Liver (tissue), 8 donors: ENCODE measurements at regions not wholly inside any gene's neighbourhood (a gene's known extent, or its start where the extent isn't known, plus 50 kb on each side); places are given as distances from the start of the nearest gene placed in this dataset.

Experiments used
- DNase-seq: peaks from one replicate; pipeline ENCODE4 v3.0.0-alpha.2; 2017; ENCODE audit warnings: low spot score
- H3K27ac ChIP-seq, 2 donors: one replicate each; pipeline ENCODE4 v1.7.0; 2013; ENCODE audit warnings: inconsistent platforms in 2 of 2, low read length in 2 of 2, control low read depth in 1 of 2, low read depth in 1 of 2, mild to moderate bottlenecking in 1 of 2
- H3K27me3 ChIP-seq, 4 donors: one replicate each; pipeline versions ENCODE4 v1.6.1 to v1.7.0; 2013; ENCODE audit warnings: low read length in 3 of 4, inconsistent platforms in 1 of 4, mild to moderate bottlenecking in 1 of 4, moderate library complexity in 1 of 4; ENCODE audit not compliant: control insufficient read depth in 4 of 4, insufficient read depth in 4 of 4
- H3K36me3 ChIP-seq, 4 donors: one replicate each; pipeline versions ENCODE4 v1.6.1 to v1.7.0; 2013; ENCODE audit warnings: low read length in 3 of 4, mild to moderate bottlenecking in 3 of 4, low read depth in 1 of 4, moderate library complexity in 1 of 4; ENCODE audit not compliant: control insufficient read depth in 4 of 4, insufficient read depth in 3 of 4
- H3K4me1 ChIP-seq, 4 donors: one replicate each; pipeline versions ENCODE4 v1.6.1 to v1.7.0; 2013; ENCODE audit warnings: low read length in 3 of 4, mild to moderate bottlenecking in 3 of 4, moderate library complexity in 1 of 4; ENCODE audit not compliant: control insufficient read depth in 4 of 4, insufficient read depth in 4 of 4
- H3K4me3 ChIP-seq, 3 donors: one replicate each; pipeline versions ENCODE4 v1.6.1 to v1.7.0; 2013; ENCODE audit warnings: low read length in 3 of 3, control low read depth in 1 of 3, low read depth in 1 of 3, mild to moderate bottlenecking in 1 of 3
- H3K9ac ChIP-seq, 2 donors: one replicate each; pipeline ENCODE4 v1.7.0; 2013; ENCODE audit warnings: low read length in 2 of 2, mild to moderate bottlenecking in 2 of 2, moderate library complexity in 2 of 2, control low read depth in 1 of 2, low read depth in 1 of 2
- H3K9me3 ChIP-seq, 4 donors: one replicate each; pipeline versions ENCODE4 v1.6.1 to v1.7.0; 2013; ENCODE audit warnings: low read length in 3 of 4; ENCODE audit not compliant: control insufficient read depth in 4 of 4
- EGR1 ChIP-seq, 2 donors: IDR thresholded peaks; 2 replicates each; pipeline ENCODE4 v1.6.1; 2016 to 2018; ENCODE audit warnings: antibody characterized with exemption in 2 of 2, low read depth in 2 of 2
- FOXA1 ChIP-seq: IDR thresholded peaks from 2 replicates; pipeline ENCODE4 v1.6.1; 2016; ENCODE audit warnings: antibody characterized with exemption
- FOXA2 ChIP-seq: IDR thresholded peaks from 2 replicates; pipeline ENCODE4 v1.6.1; 2016; ENCODE audit warnings: antibody characterized with exemption
- GABPA ChIP-seq, 2 donors: IDR thresholded peaks in 1 of 2; conservative IDR thresholded peaks in 1 of 2; 2 replicates each; pipeline ENCODE4 v1.6.1; 2016; ENCODE audit warnings: antibody characterized with exemption in 2 of 2, mild to moderate bottlenecking in 1 of 2, moderate library complexity in 1 of 2
- HNF4A ChIP-seq, 2 donors: conservative IDR thresholded peaks; 2 replicates each; pipeline ENCODE4 v1.6.1; 2016; ENCODE audit warnings: antibody characterized with exemption in 2 of 2, mild to moderate bottlenecking in 2 of 2
- HNF4G ChIP-seq: IDR thresholded peaks from 2 replicates; pipeline ENCODE4 v1.6.1; 2016; ENCODE audit warnings: antibody characterized with exemption
- JUND ChIP-seq, 2 donors: IDR thresholded peaks; 2 replicates each; pipeline ENCODE4 v1.6.1; 2016; ENCODE audit warnings: antibody characterized with exemption in 2 of 2
- NR2F2 ChIP-seq: IDR thresholded peaks from 2 replicates; pipeline ENCODE4 v1.6.1; 2016; ENCODE audit warnings: antibody characterized with exemption
- RAD21 ChIP-seq, 2 donors: IDR thresholded peaks; 2 replicates each; pipeline ENCODE4 v1.6.1; 2016; ENCODE audit warnings: antibody characterized with exemption in 2 of 2, mild to moderate bottlenecking in 2 of 2
- RXRA ChIP-seq, 2 donors: IDR thresholded peaks; 2 replicates each; pipeline ENCODE4 v1.6.1; 2017 to 2018; ENCODE audit warnings: antibody characterized with exemption in 2 of 2, mild to moderate bottlenecking in 1 of 2
- SP1 ChIP-seq: IDR thresholded peaks from 2 replicates; pipeline ENCODE4 v1.6.1; 2018; ENCODE audit warnings: antibody characterized with exemption, mild to moderate bottlenecking
- TAF1 ChIP-seq: conservative IDR thresholded peaks from 2 replicates; pipeline ENCODE4 v1.6.1; 2016; ENCODE audit warnings: antibody characterized with exemption, mild to moderate bottlenecking
- YY1 ChIP-seq: IDR thresholded peaks from 2 replicates; pipeline ENCODE4 v1.6.1; 2016; ENCODE audit warnings: antibody characterized with exemption, mild to moderate bottlenecking
- WGBS: extraction: QIAGEN DNeasy Blood & Tissue Kit; methylation state at CpG from one replicate; pipeline ENCODE4 v1.1.7; 2013; 5-methylcytosine and 5-hydroxymethylcytosine counted together
- TF ChIP-seq, protein P1 (sequence below): IDR thresholded peaks from 2 replicates; pipeline ENCODE4 v1.6.1; 2016; ENCODE audit warnings: antibody characterized with exemption
- TF ChIP-seq, protein P2 (sequence below): IDR thresholded peaks from 2 replicates; pipeline ENCODE4 v1.6.1; 2016; ENCODE audit warnings: antibody characterized with exemption
- TF ChIP-seq, protein P3 (sequence below): IDR thresholded peaks from 2 replicates; pipeline ENCODE4 v1.6.1; 2016; ENCODE audit warnings: antibody characterized with exemption, mild to moderate bottlenecking
- TF ChIP-seq, protein P4 (sequence below): IDR thresholded peaks from 2 replicates; pipeline ENCODE4 v1.6.1; 2016; ENCODE audit warnings: antibody characterized with exemption
- TF ChIP-seq, protein P5 (sequence below): fragments of 150-350 bp; IDR thresholded peaks from 2 replicates; pipeline ENCODE4 v1.5.1; 2017; ENCODE audit warnings: improper control_type of control experiment, low read depth, low read length; ENCODE audit not compliant: missing input control
- donor health status: healthy.
- donor health status: healthy.
- donor health status: healthy.
- donor health status: healthy.
- donor health status: healthy.

DNA sequence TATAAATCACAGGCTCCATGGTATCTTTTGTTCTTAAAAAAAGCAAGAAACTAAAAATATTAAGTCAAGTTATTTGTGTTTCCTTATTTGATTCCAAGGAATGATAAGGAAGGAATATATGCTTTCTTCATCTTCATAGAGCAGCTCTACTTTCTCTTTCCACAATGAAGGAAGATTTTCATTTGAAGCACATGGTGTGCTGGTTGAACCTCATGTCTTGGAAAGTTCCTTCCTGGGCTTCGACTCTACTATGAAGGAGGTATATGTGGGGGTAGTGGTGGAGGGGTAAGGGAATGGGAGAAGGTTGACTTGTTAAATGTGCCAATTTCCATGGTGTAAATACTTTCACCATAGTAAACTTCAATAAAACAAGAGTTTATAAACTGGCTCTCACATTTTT, 698.0 kb downstream of the CETN3 start:
- H3K9ac ChIP-seq = no peak overlapping the region
- no peak for DNase-seq
- H3K9me3 ChIP-seq = no peaks in the 10 kb centered on the region
- 89% methylated on average over 1 of the region's 1 CpG for WGBS
- H3K4me1 ChIP-seq = no peaks in the 10 kb centered on the region
- peaks cover 0 to 3% (median 0%) of the 10 kb centered on the region in 4 donors for H3K27me3 ChIP-seq
- H3K27ac ChIP-seq = no peak overlapping the region
- no peaks in the 10 kb centered on the region for H3K36me3 ChIP-seq
- TF ChIP-seq RAD21 (IDR thresholded peaks at IDR 0.05) (no peak), GABPA (IDR thresholded peaks at IDR 0.05 in 1 of 2, conservative IDR thresholded peaks at IDR 0.05 in 1 of 2) (no peak), TAF1 (no peak), YY1 (no peak), HNF4G (no peak), EGR1 (IDR thresholded peaks at IDR 0.05; ENCODE audit: low read depth in 2 of 2) (no peak), NR2F2 (no peak), JUND (IDR thresholded peaks at IDR 0.05) (no peak)
- TF ChIP-seq, protein P1, sequence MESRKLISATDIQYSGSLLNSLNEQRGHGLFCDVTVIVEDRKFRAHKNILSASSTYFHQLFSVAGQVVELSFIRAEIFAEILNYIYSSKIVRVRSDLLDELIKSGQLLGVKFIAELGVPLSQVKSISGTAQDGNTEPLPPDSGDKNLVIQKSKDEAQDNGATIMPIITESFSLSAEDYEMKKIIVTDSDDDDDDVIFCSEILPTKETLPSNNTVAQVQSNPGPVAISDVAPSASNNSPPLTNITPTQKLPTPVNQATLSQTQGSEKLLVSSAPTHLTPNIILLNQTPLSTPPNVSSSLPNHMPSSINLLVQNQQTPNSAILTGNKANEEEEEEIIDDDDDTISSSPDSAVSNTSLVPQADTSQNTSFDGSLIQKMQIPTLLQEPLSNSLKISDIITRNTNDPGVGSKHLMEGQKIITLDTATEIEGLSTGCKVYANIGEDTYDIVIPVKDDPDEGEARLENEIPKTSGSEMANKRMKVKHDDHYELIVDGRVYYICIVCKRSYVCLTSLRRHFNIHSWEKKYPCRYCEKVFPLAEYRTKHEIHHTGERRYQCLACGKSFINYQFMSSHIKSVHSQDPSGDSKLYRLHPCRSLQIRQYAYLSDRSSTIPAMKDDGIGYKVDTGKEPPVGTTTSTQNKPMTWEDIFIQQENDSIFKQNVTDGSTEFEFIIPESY = no peak
- TF ChIP-seq, protein P2, sequence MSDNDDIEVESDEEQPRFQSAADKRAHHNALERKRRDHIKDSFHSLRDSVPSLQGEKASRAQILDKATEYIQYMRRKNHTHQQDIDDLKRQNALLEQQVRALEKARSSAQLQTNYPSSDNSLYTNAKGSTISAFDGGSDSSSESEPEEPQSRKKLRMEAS = no peak
- TF ChIP-seq, protein P3, sequence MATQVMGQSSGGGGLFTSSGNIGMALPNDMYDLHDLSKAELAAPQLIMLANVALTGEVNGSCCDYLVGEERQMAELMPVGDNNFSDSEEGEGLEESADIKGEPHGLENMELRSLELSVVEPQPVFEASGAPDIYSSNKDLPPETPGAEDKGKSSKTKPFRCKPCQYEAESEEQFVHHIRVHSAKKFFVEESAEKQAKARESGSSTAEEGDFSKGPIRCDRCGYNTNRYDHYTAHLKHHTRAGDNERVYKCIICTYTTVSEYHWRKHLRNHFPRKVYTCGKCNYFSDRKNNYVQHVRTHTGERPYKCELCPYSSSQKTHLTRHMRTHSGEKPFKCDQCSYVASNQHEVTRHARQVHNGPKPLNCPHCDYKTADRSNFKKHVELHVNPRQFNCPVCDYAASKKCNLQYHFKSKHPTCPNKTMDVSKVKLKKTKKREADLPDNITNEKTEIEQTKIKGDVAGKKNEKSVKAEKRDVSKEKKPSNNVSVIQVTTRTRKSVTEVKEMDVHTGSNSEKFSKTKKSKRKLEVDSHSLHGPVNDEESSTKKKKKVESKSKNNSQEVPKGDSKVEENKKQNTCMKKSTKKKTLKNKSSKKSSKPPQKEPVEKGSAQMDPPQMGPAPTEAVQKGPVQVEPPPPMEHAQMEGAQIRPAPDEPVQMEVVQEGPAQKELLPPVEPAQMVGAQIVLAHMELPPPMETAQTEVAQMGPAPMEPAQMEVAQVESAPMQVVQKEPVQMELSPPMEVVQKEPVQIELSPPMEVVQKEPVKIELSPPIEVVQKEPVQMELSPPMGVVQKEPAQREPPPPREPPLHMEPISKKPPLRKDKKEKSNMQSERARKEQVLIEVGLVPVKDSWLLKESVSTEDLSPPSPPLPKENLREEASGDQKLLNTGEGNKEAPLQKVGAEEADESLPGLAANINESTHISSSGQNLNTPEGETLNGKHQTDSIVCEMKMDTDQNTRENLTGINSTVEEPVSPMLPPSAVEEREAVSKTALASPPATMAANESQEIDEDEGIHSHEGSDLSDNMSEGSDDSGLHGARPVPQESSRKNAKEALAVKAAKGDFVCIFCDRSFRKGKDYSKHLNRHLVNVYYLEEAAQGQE = no peak
- H3K4me3 ChIP-seq = no peak overlapping the region

DNA sequence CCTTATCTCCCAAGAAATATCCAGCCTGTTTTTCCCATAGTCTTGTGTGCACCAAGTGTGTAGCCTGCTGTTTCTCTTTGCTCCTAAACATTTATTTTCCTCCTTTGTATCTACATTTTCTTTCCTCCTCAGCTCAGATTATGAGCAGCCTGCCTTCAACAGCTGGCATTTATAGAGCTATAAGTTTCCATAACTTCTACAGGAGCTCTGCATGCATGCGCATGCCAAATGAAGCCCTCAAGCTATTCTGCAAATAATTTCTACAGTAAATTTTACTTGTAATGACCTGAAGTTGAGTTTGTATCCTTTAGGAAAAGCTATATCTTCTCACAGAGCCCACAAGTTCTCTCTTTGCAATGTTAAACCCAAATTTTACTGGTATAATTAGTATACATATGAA, 699.5 kb downstream of the CETN3 start:
- WGBS = 92% methylated on average over 1 of the region's 1 CpG
- H3K9me3 ChIP-seq = no peaks in the 10 kb centered on the region
- H3K27ac ChIP-seq = no peak overlapping the region
- no peak for DNase-seq
- no peaks in the 10 kb centered on the region for H3K36me3 ChIP-seq
- TF ChIP-seq RAD21 (IDR thresholded peaks at IDR 0.05) (no peak), FOXA2 (no peak), JUND (IDR thresholded peaks at IDR 0.05) (no peak), TAF1 (no peak), HNF4A (conservative IDR thresholded peaks at IDR 0.05) (no peak), NR2F2 (no peak), FOXA1 (no peak), EGR1 (IDR thresholded peaks at IDR 0.05; ENCODE audit: low read depth in 2 of 2) (no peak), GABPA (IDR thresholded peaks at IDR 0.05 in 1 of 2, conservative IDR thresholded peaks at IDR 0.05 in 1 of 2) (no peak), SP1 (no peak), RXRA (IDR thresholded peaks at IDR 0.05) (no peak), HNF4G (no peak), YY1 (no peak)
- TF ChIP-seq, protein P2 = no peak
- TF ChIP-seq, protein P4, sequence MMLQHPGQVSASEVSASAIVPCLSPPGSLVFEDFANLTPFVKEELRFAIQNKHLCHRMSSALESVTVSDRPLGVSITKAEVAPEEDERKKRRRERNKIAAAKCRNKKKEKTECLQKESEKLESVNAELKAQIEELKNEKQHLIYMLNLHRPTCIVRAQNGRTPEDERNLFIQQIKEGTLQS = no peak
- TF ChIP-seq, protein P5, sequence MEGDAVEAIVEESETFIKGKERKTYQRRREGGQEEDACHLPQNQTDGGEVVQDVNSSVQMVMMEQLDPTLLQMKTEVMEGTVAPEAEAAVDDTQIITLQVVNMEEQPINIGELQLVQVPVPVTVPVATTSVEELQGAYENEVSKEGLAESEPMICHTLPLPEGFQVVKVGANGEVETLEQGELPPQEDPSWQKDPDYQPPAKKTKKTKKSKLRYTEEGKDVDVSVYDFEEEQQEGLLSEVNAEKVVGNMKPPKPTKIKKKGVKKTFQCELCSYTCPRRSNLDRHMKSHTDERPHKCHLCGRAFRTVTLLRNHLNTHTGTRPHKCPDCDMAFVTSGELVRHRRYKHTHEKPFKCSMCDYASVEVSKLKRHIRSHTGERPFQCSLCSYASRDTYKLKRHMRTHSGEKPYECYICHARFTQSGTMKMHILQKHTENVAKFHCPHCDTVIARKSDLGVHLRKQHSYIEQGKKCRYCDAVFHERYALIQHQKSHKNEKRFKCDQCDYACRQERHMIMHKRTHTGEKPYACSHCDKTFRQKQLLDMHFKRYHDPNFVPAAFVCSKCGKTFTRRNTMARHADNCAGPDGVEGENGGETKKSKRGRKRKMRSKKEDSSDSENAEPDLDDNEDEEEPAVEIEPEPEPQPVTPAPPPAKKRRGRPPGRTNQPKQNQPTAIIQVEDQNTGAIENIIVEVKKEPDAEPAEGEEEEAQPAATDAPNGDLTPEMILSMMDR = no peak
- TF ChIP-seq, protein P3 = no peak
- TF ChIP-seq, protein P1 = no peak
- peaks cover 0 to 3% (median 0%) of the 10 kb centered on the region in 4 donors for H3K27me3 ChIP-seq
- H3K9ac ChIP-seq = no peak overlapping the region
- H3K4me3 ChIP-seq = no peak overlapping the region
- no peaks in the 10 kb centered on the region for H3K4me1 ChIP-seq
